SK-N-SH (cell line): ENCODE measurements at regions not wholly inside any gene's neighbourhood (a gene's known extent, or its start where the extent isn't known, plus 50 kb on each side); places are given as distances from the start of the nearest gene placed in this dataset.

Experiments used
- CTCF ChIA-PET: fragments of 300-600, 350-600 bp; formaldehyde crosslinking; extraction: SDS; loops from one replicate; lab custom pipeline; 2021; lab: Yijun Ruan, JAX
- POLR2A ChIA-PET: fragments of 350-600 bp; sonication (Branson Sonifier 250); formaldehyde crosslinking; extraction: SDS; loops from one replicate; lab custom pipeline; 2020; ENCODE audit warnings: antibody characterized with exemption, inconsistent platforms; lab: Yijun Ruan, JAX
- DNase-seq: peaks from one replicate; pipeline ENCODE4 v3.0.0; 2012
- H2AFZ ChIP-seq: fragments of 200-600 bp; sonication (generic); 2 replicates; pipeline ENCODE4 v1.8.1; 2016; ENCODE audit warnings: antibody characterized with exemption, mild to moderate bottlenecking, low read depth
- H3F3A ChIP-seq: fragments of 200-600 bp; sonication (generic); replicated peaks from 2 replicates; pipeline ENCODE3; 2016; ENCODE audit warnings: antibody characterized with exemption, mild to moderate bottlenecking; ENCODE audit not compliant: insufficient read depth
- H3K27ac ChIP-seq, 2 experiments: fragments of 200-500 bp in 1 of 2; fragments of 200-600 bp in 1 of 2; sonication (Bioruptor generic) in 1 of 2; sonication (generic), shearing (Covaris generic) in 1 of 2; 2 replicates each; pipeline versions ENCODE4 v1.5.1 to v1.6.1; 2014 to 2016; ENCODE audit warnings: low read depth in 2 of 2, inconsistent platforms in 1 of 2, low read length in 1 of 2, mild to moderate bottlenecking in 1 of 2, mixed read lengths in 1 of 2
- H3K27me3 ChIP-seq: fragments of 200-600 bp; sonication (generic), shearing (Covaris generic); 2 replicates; pipeline ENCODE4 v1.6.1; 2016; ENCODE audit warnings: mixed run types; ENCODE audit not compliant: insufficient read depth
- H3K36me3 ChIP-seq, 2 experiments: fragments of 200-500 bp in 1 of 2; fragments of 200-600 bp in 1 of 2; sonication (Bioruptor generic) in 1 of 2; sonication (generic) in 1 of 2; replicated peaks in 1 of 2; 2 replicates each; pipeline versions ENCODE3 to v1.5.1; 2014 to 2016; ENCODE audit warnings: low read length in 1 of 2, mild to moderate bottlenecking in 1 of 2; ENCODE audit not compliant: insufficient read depth in 2 of 2, control insufficient read depth in 1 of 2
- H3K4me1 ChIP-seq, 2 experiments: fragments of 200-500 bp in 1 of 2; fragments of 200-600 bp in 1 of 2; sonication (Bioruptor generic) in 1 of 2; sonication (generic), shearing (Covaris generic) in 1 of 2; 2 replicates each; pipeline versions ENCODE4 v1.5.1 to v1.6.1; 2014 to 2016; ENCODE audit warnings: low read depth in 1 of 2, low read length in 1 of 2, mixed run types in 1 of 2; ENCODE audit not compliant: insufficient read depth in 2 of 2, control insufficient read depth in 1 of 2
- H3K4me2 ChIP-seq: fragments of 200-600 bp; sonication (generic), shearing (Covaris generic); 2 replicates; pipeline ENCODE4 v1.6.1; 2017; ENCODE audit warnings: mixed run types
- H3K4me3 ChIP-seq, 2 experiments: fragments of 200-500 bp in 1 of 2; fragments of 200-600 bp in 1 of 2; sonication (Bioruptor generic) in 1 of 2; sonication (generic), shearing (Covaris generic) in 1 of 2; 2 replicates each; pipeline versions ENCODE4 v1.5.1 to v1.8.1; 2014 to 2016; ENCODE audit warnings: low read depth in 2 of 2, inconsistent platforms in 1 of 2, low read length in 1 of 2, mild to moderate bottlenecking in 1 of 2, mixed read lengths in 1 of 2, moderate library complexity in 1 of 2
- H3K79me2 ChIP-seq: fragments of 200-600 bp; sonication (generic); 2 replicates; pipeline ENCODE4 v1.8.1; 2017; ENCODE audit warnings: mild to moderate bottlenecking; ENCODE audit not compliant: insufficient read depth
- H3K9ac ChIP-seq: fragments of 200-600 bp; sonication (generic); 2 replicates; pipeline ENCODE4 v1.6.1; 2017; ENCODE audit warnings: mixed run types
- H3K9me2 ChIP-seq: fragments of 200-600 bp; sonication (generic); 2 replicates; pipeline ENCODE4 v1.6.1; 2017; ENCODE audit warnings: mixed run types
- H3K9me3 ChIP-seq: fragments of 200-600 bp; sonication (generic); 2 replicates; pipeline ENCODE4 v1.6.1; 2017; ENCODE audit warnings: mixed run types, mild to moderate bottlenecking, moderate library complexity
- H4K20me1 ChIP-seq: fragments of 200-600 bp; sonication (generic); 2 replicates; pipeline ENCODE4 v1.6.1; 2017; ENCODE audit warnings: mild to moderate bottlenecking, mixed run types; ENCODE audit not compliant: insufficient read depth
- CTCF ChIP-seq: fragments of 200-600 bp; sonication (generic); IDR thresholded peaks from 2 replicates; pipeline ENCODE4 v1.6.1; 2017; ENCODE audit warnings: antibody characterized with exemption, mild to moderate bottlenecking, moderate library complexity
- ELF1 ChIP-seq: IDR thresholded peaks from 2 replicates; pipeline ENCODE4 v1.4.0; 2012
- EZH2phosphoT487 ChIP-seq: fragments of 200-600 bp; sonication (generic); IDR thresholded peaks from 2 replicates; pipeline ENCODE4 v1.6.1; 2017; ENCODE audit warnings: low read depth, mixed run types, mild to moderate bottlenecking, antibody characterized with exemption, moderate library complexity, borderline replicate concordance
- FOSL2 ChIP-seq: IDR thresholded peaks from 2 replicates; pipeline ENCODE4 v1.4.0; 2012; ENCODE audit warnings: low read depth, mild to moderate bottlenecking, moderate library complexity, borderline replicate concordance
- FOXJ3 ChIP-seq: sonication (generic); formaldehyde crosslinking; IDR thresholded peaks from 2 replicates; pipeline ENCODE4 v1.5.1; 2020; ENCODE audit warnings: mild to moderate bottlenecking, missing genetic modification reagents
- JUND ChIP-seq: IDR thresholded peaks from 2 replicates; pipeline ENCODE4 v1.4.0; 2012
- MEF2A ChIP-seq: IDR thresholded peaks from 2 replicates; pipeline ENCODE4 v1.4.0; 2012; ENCODE audit warnings: low read depth, borderline replicate concordance
- MXI1 ChIP-seq: IDR thresholded peaks from 2 replicates; pipeline ENCODE4 v1.6.1; 2012; ENCODE audit warnings: mild to moderate bottlenecking, low read depth, low read length, improper control_type of control experiment
- NFIC ChIP-seq: IDR thresholded peaks from 2 replicates; pipeline ENCODE4 v1.4.0; 2012; ENCODE audit warnings: borderline replicate concordance
- REST ChIP-seq: IDR thresholded peaks from 2 replicates; pipeline ENCODE4 v1.6.1; 2012; ENCODE audit warnings: mild to moderate bottlenecking, low read depth, low read length, moderate library complexity
- RFX5 ChIP-seq: IDR thresholded peaks from 2 replicates; pipeline ENCODE4 v1.6.1; 2012; ENCODE audit warnings: mild to moderate bottlenecking, improper control_type of control experiment, low read length
- SIN3A ChIP-seq: IDR thresholded peaks from 2 replicates; pipeline ENCODE4 v1.6.1; 2012; ENCODE audit warnings: low read depth, mild to moderate bottlenecking, low read length, moderate library complexity, borderline replicate concordance
- TCF12 ChIP-seq: IDR thresholded peaks from 2 replicates; pipeline ENCODE4 v1.4.0; 2012
- USF1 ChIP-seq: IDR thresholded peaks from 2 replicates; pipeline ENCODE4 v1.4.0; 2012; ENCODE audit warnings: low read depth, borderline replicate concordance
- WGBS: methylation state at CpG from one replicate; pipeline ENCODE4 v1.1.6; 2017; ENCODE audit warnings: low lambda C conversion rate; 5-methylcytosine and 5-hydroxymethylcytosine counted together

GRCh38 chr3:150033721-150034120, 63.0 kb upstream of the PFN2 start:
- ChIA-PET POLR2A (no interaction called here), CTCF (no interaction called here)
- Histone ChIP-seq H3K27me3 (no peaks in the 10 kb centered on the region), H3K9me2 (no peaks in the 10 kb centered on the region), H3K4me1 (no peaks in the 10 kb centered on the region; a peak in 1 of 4 replicates), H3K4me2 (no peak overlapping the region), H3K79me2 (no peaks in the 10 kb centered on the region), H3K9ac (no peak overlapping the region), H3K4me3 (no peak overlapping the region), H4K20me1 (no peaks in the 10 kb centered on the region), H3K36me3 (no peaks in the 10 kb centered on the region), H3F3A (no peaks in the 10 kb centered on the region), H3K27ac (no peak overlapping the region), H2AFZ (no peak overlapping the region), H3K9me3 (no peaks in the 10 kb centered on the region; the same call in 1 of the 2 replicates)
- DNase-seq = no peak
- whole genome bisulfite sequencing = 79% methylated on average over 2 of the region's 2 CpGs
- TF ChIP-seq CTCF (no peak), FOXJ3 (CRISPR knock-in tag) (no peak), REST (no peak), USF1 (no peak), NFIC (no peak), ELF1 (no peak), FOSL2 (no peak), MXI1 (no peak), MEF2A (no peak), EZH2phosphoT487 (no peak), JUND (no peak), TCF12 (no peak), SIN3A (no peak), RFX5 (no peak)
- TF ChIP-seq, all 33 proteins: peak for 0
